HG02588 (cell line): ENCODE measurements at regions not wholly inside any gene's neighbourhood (a gene's known extent, or its start where the extent isn't known, plus 50 kb on each side); places are given as distances from the start of the nearest gene placed in this dataset.
"Not testable (repeated sequence)": the region's sequence is repeated elsewhere in the genome, so short reads cannot be mapped to it uniquely, and the experiment has no call there.

Source experiments
- ATAC-seq: cut with Tn5 transposase; IDR thresholded peaks from one replicate; pipeline ENCODE4 v1.9.1; 2021; ENCODE audit warnings: mild to moderate bottlenecking, moderate library complexity; ENCODE audit not compliant: unreplicated experiment

GRCh38 chr2:144131042-144131441 is 388.9 kb downstream of the ZEB2 start:
- ATAC-seq, result no peak

GRCh38 chr2:144130551-144130950 is 389.4 kb downstream of the ZEB2 start:
- no peak for ATAC-seq

DNA sequence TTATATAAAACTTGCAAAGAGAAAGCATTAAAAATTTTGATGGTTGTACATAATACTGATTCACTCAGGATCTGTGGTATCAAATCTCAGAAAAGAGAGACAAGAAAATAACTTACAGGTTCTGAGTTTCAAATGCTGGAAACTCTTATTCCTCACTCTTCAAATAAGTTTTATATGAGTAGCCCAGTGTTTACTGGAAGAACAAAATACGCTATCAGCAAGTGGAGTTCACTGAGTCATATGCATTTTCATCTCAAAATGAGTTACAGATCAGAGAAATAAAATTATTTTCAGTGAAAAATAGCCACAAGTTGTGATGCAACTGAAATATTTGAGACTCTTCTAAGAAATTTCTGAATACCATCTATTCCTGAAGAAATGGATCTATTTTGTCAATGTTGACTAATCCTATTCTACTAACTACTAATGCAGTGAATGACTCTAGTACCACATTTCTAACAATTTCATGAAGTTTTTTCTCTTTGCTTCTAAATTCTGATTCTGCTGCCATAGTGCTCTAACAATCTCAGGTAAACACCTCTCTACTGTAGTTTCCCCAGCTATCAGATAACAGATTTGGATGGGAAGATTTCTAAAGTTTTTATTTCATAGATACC is 391.7 kb downstream of the ZEB2 start:
- ATAC-seq, result no peak

- no peak for ATAC-seq
These were observed 392.2 kb downstream of the ZEB2 start for GRCh38 chr2:144127693-144128092.

DNA sequence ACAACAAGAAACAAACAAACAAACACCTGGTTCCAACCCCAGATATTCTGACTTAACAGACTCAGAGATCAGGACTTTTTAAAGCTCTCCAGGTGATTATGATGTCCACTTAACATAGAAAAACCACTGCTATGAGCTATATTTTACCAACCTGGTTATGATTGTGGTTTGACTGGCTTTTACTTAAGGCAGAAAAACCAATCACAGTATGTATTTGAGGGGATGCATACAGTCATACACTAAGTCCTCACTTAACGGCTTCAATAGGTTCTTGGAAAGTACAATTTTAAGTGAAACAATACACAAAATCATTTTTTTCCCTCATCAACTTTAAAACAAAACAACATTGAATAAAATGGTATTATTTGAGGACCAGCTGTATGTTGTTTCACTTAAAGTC is 393.6 kb downstream of the ZEB2 start:
- no peak for ATAC-seq

DNA sequence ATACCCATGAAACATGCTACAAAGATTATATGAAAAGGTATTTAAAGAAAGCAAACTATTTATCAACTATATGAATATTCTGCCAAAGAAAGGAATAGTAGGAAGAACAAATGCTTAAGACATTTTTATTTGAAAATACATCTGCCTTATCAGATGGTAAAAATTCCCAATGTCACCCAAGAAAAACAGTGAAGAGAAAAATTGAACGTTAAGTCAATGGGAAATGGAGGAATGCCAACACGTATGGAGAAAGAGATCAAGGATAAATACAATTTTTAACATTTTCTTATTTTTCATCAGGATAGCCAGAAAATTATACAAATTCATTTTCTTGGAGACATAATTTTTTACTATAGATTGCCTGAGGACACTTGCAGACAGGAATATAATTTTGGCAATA is 394.2 kb downstream of the ZEB2 start:
- ATAC-seq, result no peak

- ATAC-seq, result no peak
These were observed 395.0 kb downstream of the ZEB2 start for GRCh38 chr2:144124882-144125281.

- ATAC-seq, result no peak
These were observed 399.4 kb downstream of the ZEB2 start for GRCh38 chr2:144120487-144120886.

GRCh38 chr2:144117086-144117485 is 402.8 kb downstream of the ZEB2 start:
- no peak for ATAC-seq

DNA sequence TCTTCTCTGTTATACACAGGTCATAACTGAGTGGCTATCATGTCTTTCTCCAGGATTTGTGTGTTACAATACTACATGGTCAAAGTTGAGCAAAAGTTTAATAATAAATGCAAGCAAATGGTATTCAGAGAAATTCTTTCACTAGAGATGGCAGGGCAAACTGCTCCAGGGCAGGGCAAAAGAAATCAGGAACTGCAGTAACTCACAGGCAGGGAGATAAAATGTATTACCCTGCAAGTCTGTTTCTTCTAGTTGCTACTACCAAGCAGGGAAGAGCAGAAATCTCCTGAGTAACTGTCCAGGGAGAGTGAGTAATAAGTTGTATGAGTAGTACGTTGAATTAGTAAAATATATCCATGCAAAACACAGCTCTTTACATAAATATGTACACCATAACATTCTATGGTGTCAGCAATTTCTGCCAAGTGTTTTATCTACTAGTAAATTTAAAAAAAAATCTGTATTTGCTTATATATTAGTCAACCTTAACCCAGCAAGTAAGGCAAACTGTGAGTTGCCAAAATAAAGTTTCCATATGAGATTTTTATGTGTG is 404.1 kb downstream of the ZEB2 start:
- ATAC-seq, result no peak

- no peak for ATAC-seq
These were observed 405.2 kb downstream of the ZEB2 start for GRCh38 chr2:144114760-144115159.

DNA sequence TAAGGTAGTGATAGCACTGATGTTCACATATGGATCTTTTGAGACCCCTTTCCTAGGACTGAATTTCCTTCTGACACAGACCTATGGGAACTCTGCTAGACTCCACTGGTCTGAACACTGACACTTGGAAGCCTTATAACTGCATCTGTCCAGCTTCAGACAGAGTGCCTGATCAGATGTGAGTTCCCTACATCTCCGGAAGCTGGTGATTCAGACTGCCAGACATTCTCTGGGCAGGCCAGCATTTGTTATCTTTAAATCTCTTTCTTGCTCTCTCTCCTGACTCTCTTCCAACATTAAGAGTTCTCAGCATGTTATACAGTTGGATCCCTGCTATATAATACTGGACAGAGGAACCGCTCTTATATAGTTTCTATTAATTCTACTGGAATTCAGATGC is 408.5 kb downstream of the ZEB2 start:
- no peak for ATAC-seq

DNA sequence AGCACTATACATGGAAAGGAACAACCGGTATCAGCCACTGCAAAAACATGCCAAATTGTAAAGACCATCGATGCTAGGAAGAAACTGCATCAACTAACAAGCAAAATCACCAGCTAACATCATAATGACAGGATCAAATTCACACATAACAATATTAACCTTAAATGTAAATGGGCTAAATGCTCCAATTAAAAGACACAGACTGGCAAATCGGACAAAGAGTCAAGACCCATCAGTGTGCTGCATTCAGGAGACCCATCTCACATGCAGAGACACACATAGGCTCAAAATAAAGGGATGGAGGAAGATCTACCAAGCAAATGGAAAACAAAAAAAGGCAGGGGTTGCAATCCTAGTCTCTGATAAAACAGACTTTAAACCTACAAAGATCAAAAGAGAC is 413.8 kb downstream of the ZEB2 start:
- ATAC-seq, result not testable (repeated sequence)

DNA sequence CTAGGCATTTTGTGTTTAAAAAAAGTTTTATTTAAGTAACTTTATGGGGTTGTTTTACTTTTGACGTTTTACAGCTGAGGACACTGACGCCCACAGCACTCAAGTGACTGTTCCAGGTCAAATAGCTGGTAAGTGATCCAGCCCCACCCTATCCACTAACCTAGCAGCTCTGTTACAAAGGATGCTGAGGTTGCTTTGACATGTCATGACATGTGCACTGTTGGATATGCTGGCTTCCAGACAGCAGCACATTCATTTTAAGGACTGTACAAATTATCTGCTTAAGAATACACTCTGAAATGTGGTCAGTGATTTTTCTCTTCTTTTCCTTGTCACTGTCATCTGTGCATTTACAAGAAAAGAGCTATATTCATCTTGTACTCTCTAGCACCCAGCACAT is 417.5 kb downstream of the ZEB2 start:
- no peak for ATAC-seq

DNA sequence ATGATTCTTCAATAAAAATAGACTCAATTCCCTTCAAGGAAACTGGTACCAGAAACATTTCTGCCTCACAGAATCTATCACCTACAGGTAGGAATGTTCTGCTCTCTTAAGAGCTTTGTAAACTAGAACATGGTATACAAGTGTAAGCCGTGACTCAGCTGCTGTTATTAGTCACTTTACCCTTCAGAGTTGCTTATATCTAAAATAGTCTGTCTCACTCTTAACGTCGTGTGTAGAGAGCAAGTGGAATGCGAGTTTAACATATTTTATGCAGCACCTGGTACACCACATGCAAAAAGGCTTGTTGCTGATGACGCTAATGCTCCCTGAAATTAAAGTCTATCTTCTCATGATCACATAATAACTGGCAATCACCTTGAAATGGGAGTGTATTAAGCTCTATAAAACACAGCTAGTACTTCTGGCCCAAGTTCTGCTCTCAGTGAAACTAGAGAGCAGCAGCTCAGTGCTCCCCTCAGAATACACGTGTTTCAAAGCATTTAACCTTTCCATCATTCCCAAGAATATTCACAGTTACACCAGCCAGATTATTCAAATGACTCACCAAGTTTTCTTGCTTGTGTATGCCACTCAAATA is 420.0 kb downstream of the ZEB2 start:
- ATAC-seq, result no peak

DNA sequence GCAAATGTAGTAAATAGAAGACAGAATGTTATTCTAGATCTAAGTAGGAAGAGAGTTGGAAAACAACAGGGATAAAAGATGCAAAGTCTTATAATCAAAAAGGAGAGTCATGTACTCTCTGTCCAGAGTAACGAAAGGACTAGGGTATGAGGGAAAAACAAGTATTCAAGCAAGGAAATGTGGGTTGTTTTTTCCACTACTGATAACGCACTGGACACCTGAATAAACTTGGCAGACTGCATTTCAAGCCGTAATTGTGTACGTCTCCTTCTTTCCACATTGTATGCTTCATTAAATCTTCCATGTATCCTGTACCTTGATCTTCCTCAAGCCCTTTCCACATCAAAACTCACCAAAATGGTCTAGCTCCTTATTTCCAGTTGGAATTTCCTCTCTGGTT is 420.6 kb downstream of the ZEB2 start:
- ATAC-seq, result no peak

GRCh38 chr2:144097440-144098225 is 422.3 kb downstream of the ZEB2 start:
- ATAC-seq, result no peak

GRCh38 chr2:144096531-144096930 is 423.4 kb downstream of the ZEB2 start:
- ATAC-seq, result no peak

- ATAC-seq, result no peak
These were observed 425.3 kb downstream of the ZEB2 start for GRCh38 chr2:144094408-144095151.

DNA sequence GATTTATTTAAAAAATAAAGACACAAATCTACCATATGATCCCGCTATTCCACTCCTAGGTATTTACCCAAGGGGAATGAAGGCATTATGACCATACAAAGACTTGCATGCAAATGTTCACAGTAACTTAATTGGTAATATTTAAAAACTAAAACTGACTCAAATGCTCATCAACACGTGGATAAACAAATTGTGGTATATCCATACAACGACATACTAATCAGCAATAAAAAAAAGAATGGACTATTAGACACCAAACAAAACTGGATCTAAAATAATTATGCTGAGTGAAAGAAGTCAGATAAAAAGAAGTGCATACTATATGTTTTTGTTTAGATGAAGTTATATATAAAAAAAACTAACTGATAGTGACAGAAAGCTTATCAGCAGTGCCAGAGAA is 428.3 kb downstream of the ZEB2 start:
- no peak for ATAC-seq

- ATAC-seq, result no peak
These were observed 431.1 kb downstream of the ZEB2 start for GRCh38 chr2:144088863-144089262.
